ENCODE measurements at regions not wholly inside any gene's neighbourhood (a gene's known extent, or its start where the extent isn't known, plus 50 kb on each side); places are given as distances from the start of the nearest gene placed in this dataset.

GRCh38 chr4:164441109-164441508 is 312.8 kb upstream of the SMIM31 start:
- TF ChIP-seq GABPA (IDR thresholded peaks at IDR 0.05 in 1 of 2, conservative IDR thresholded peaks at IDR 0.05 in 1 of 2) = no peak
- TF ChIP-seq ATF3 (IDR thresholded peaks at IDR 0.05) = no peak
- no peak for TF ChIP-seq CTCF (IDR thresholded peaks at IDR 0.05; ENCODE audit: low read depth, low read length, missing input control)
- TF ChIP-seq YY1 (IDR thresholded peaks at IDR 0.05) = no peak
- TF ChIP-seq JUND (IDR thresholded peaks at IDR 0.05) = no peak
- no peak for TF ChIP-seq RAD21 (IDR thresholded peaks at IDR 0.05)
- no peak for TF ChIP-seq MAX (IDR thresholded peaks at IDR 0.05)
- TF ChIP-seq REST (IDR thresholded peaks at IDR 0.05) = no peak
- DNase-seq (ENCODE audit: low spot score) = no peak
- H3K4me3 ChIP-seq (ENCODE audit: low read depth in 1 of 3, low read length in 3 of 3) = no peak overlapping the region
- no peak overlapping the region for H3K9ac ChIP-seq (ENCODE audit: low read depth in 1 of 2, low read length in 2 of 2)
- no peaks in the 10 kb centered on the region for H3K4me1 ChIP-seq (ENCODE audit: control insufficient read depth in 4 of 4, insufficient read depth in 4 of 4, low read length in 3 of 4)
- H3K36me3 ChIP-seq (ENCODE audit: control insufficient read depth in 4 of 4, insufficient read depth in 3 of 4, low read depth in 1 of 4, low read length in 3 of 4) = no peaks in the 10 kb centered on the region
- 82% methylated on average over 1 of the region's 1 CpG for WGBS
- H3K27me3 ChIP-seq (ENCODE audit: control insufficient read depth in 4 of 4, insufficient read depth in 4 of 4, low read length in 3 of 4) = no peaks in the 10 kb centered on the region
- no peaks in the 10 kb centered on the region for H3K9me3 ChIP-seq (ENCODE audit: control insufficient read depth in 4 of 4, low read length in 3 of 4)
- H3K27ac ChIP-seq (ENCODE audit: low read depth in 1 of 2, low read length in 2 of 2) = no peak overlapping the region

GRCh38 chr4:164442180-164442579 is 311.8 kb upstream of the SMIM31 start:
- TF ChIP-seq EGR1 (IDR thresholded peaks at IDR 0.05; ENCODE audit: low read depth in 2 of 2) = no peak
- TF ChIP-seq HNF4G (IDR thresholded peaks at IDR 0.05) = no peak
- TF ChIP-seq FOXA1 (IDR thresholded peaks at IDR 0.05) = no peak
- TF ChIP-seq ATF3 (IDR thresholded peaks at IDR 0.05) = no peak
- TF ChIP-seq REST (IDR thresholded peaks at IDR 0.05) = no peak
- no peak for TF ChIP-seq GABPA (IDR thresholded peaks at IDR 0.05 in 1 of 2, conservative IDR thresholded peaks at IDR 0.05 in 1 of 2)
- TF ChIP-seq YY1 (IDR thresholded peaks at IDR 0.05) = no peak
- TF ChIP-seq TAF1 (conservative IDR thresholded peaks at IDR 0.05) = no peak
- no peak for TF ChIP-seq ZBTB33 (IDR thresholded peaks at IDR 0.05)
- TF ChIP-seq RXRA (IDR thresholded peaks at IDR 0.05) = no peak
- TF ChIP-seq SP1 (IDR thresholded peaks at IDR 0.05) = no peak
- TF ChIP-seq RAD21 (IDR thresholded peaks at IDR 0.05) = no peak
- TF ChIP-seq NR2F2 (IDR thresholded peaks at IDR 0.05) = no peak
- TF ChIP-seq FOXA2 (IDR thresholded peaks at IDR 0.05) = no peak
- no peak for TF ChIP-seq CTCF (IDR thresholded peaks at IDR 0.05; ENCODE audit: low read depth, low read length, missing input control)
- Histone ChIP-seq H3K27ac (ENCODE audit: low read depth in 1 of 2, low read length in 2 of 2) (no peak overlapping the region), H3K36me3 (ENCODE audit: control insufficient read depth in 4 of 4, insufficient read depth in 3 of 4, low read depth in 1 of 4, low read length in 3 of 4) (no peaks in the 10 kb centered on the region), H3K4me1 (ENCODE audit: control insufficient read depth in 4 of 4, insufficient read depth in 4 of 4, low read length in 3 of 4) (no peaks in the 10 kb centered on the region), H3K9me3 (ENCODE audit: control insufficient read depth in 4 of 4, low read length in 3 of 4) (no peaks in the 10 kb centered on the region), H3K4me3 (ENCODE audit: low read depth in 1 of 3, low read length in 3 of 3) (no peak overlapping the region), H3K9ac (ENCODE audit: low read depth in 1 of 2, low read length in 2 of 2) (no peak overlapping the region), H3K27me3 (ENCODE audit: control insufficient read depth in 4 of 4, insufficient read depth in 4 of 4, low read length in 3 of 4) (no peaks in the 10 kb centered on the region)
- 42% methylated on average over 3 of the region's 3 CpGs for WGBS
- DNase-seq (ENCODE audit: low spot score) = no peak

Data from liver (tissue), 8 donors.